ENCODE measurements at regions not wholly inside any gene's neighbourhood (a gene's known extent, or its start where the extent isn't known, plus 50 kb on each side); places are given as distances from the start of the nearest gene placed in this dataset.

DNA sequence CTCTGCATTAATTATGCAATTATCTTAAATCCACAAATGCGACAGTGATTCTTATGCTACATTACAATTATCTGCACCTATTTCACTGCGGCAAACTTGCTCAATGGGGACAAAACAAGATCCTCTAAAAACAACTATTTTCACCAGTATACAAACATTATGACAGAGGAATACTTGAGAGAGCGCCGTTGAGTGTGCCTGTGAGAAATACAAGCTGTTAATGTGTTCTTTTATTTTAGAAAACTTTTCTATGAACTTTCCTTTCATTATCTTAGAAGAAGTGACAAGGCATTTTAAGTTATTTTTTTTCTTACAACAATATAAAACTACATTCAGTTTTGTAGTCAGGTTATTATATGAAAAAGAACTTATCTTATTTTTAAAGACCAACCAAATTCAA, 1247.0 kb downstream of the FSCB start:
- Histone ChIP-seq H3K9me3 (replicated peaks; ENCODE audit: control insufficient read depth, insufficient read depth, low read length) (no peaks in the 10 kb centered on the region), H3K79me2 (ENCODE audit: control insufficient read depth, insufficient read depth, low read length) (no peaks in the 10 kb centered on the region), H3K4me3 (replicated peaks in 1 of 3; ENCODE audit: insufficient read depth in 1 of 3, low read depth in 1 of 3, low read length in 3 of 3) (no peak overlapping the region), H3K36me3 (ENCODE audit: control insufficient read depth in 2 of 2, extremely low read depth in 1 of 2, insufficient read depth in 2 of 2, low read length in 2 of 2) (no peaks in the 10 kb centered on the region), H3K4me1 (ENCODE audit: control insufficient read depth, extremely low read depth, insufficient read depth, low read length) (no peaks in the 10 kb centered on the region), H3K27me3 (ENCODE audit: control insufficient read depth in 2 of 2, insufficient read depth in 2 of 2, low read length in 2 of 2) (no peaks in the 10 kb centered on the region), H2AFZ (ENCODE audit: low read depth, low read length) (no peak overlapping the region), H3K9ac (replicated peaks; ENCODE audit: extremely low read depth, insufficient read depth, low read length) (no peak overlapping the region), H4K20me1 (replicated peaks; ENCODE audit: control insufficient read depth, extremely low read depth, insufficient read depth, low read length) (no peaks in the 10 kb centered on the region), H3K27ac (ENCODE audit: insufficient read depth, low read depth, low read length) (no peak overlapping the region), H3K4me2 (ENCODE audit: insufficient read depth, low read length) (no peak overlapping the region), H3K9me1 (replicated peaks; ENCODE audit: control insufficient read depth, extremely low read depth, insufficient read depth, low read length) (no peaks in the 10 kb centered on the region)
- POLR2A ChIA-PET = no interaction called here
- CTCF ChIA-PET = no interaction called here
- BruUV-seq (replicated peaks) = no TSS peak
- intact Hi-C loops (cut with micrococcal nuclease) (no loop called here), dilution Hi-C loops (cut with MboI; ENCODE audit: extremely low pct_ligation_motif_present, low sequenced_read_pairs) (no loop called here)
- DNase-seq (ENCODE audit: low read depth, low spot score) (no peak), FAIRE-seq (no peak)
- TF ChIP-seq MYC (IDR thresholded peaks at IDR 0.05; ENCODE audit: low read depth, low read length) (no peak), FOS (IDR thresholded peaks at IDR 0.05; ENCODE audit: borderline replicate concordance, insufficient read depth, low read length) (no peak), POLR2A (IDR thresholded peaks at IDR 0.05; ENCODE audit: low read depth, low read length) (no peak), GATA2 (IDR thresholded peaks at IDR 0.05; ENCODE audit: insufficient read depth, insufficient read length, low read depth, low read length) (no peak), EZH2 (IDR thresholded peaks at IDR 0.05; ENCODE audit: borderline replicate concordance, low read depth, low read length, severe bottlenecking) (no peak), JUN (IDR thresholded peaks at IDR 0.05; ENCODE audit: borderline replicate concordance, insufficient read depth, insufficient read length, low read depth) (no peak), POLR2AphosphoS5 (IDR thresholded peaks at IDR 0.05; ENCODE audit: insufficient read depth, low read depth, low read length) (no peak)
- TF ChIP-seq, protein P1, sequence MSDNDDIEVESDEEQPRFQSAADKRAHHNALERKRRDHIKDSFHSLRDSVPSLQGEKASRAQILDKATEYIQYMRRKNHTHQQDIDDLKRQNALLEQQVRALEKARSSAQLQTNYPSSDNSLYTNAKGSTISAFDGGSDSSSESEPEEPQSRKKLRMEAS (IDR thresholded peaks at IDR 0.05; ENCODE audit: insufficient read depth, insufficient read length) = no peak
- TF ChIP-seq, protein P2, sequence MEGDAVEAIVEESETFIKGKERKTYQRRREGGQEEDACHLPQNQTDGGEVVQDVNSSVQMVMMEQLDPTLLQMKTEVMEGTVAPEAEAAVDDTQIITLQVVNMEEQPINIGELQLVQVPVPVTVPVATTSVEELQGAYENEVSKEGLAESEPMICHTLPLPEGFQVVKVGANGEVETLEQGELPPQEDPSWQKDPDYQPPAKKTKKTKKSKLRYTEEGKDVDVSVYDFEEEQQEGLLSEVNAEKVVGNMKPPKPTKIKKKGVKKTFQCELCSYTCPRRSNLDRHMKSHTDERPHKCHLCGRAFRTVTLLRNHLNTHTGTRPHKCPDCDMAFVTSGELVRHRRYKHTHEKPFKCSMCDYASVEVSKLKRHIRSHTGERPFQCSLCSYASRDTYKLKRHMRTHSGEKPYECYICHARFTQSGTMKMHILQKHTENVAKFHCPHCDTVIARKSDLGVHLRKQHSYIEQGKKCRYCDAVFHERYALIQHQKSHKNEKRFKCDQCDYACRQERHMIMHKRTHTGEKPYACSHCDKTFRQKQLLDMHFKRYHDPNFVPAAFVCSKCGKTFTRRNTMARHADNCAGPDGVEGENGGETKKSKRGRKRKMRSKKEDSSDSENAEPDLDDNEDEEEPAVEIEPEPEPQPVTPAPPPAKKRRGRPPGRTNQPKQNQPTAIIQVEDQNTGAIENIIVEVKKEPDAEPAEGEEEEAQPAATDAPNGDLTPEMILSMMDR (IDR thresholded peaks at IDR 0.05; ENCODE audit: extremely low read depth in 1 of 2, insufficient read depth in 1 of 2, low read depth in 1 of 2, low read length in 2 of 2) = no peak

All from endothelial cell of umbilical vein (primary cell).